H9 (cell line): ENCODE measurements at regions not wholly inside any gene's neighbourhood (a gene's known extent, or its start where the extent isn't known, plus 50 kb on each side); places are given as distances from the start of the nearest gene placed in this dataset.

Experiments used
- DNase-seq: peaks from one replicate; pipeline ENCODE4 v3.0.0-alpha.2; 2017
- H2AFZ ChIP-seq: one replicate; pipeline ENCODE4 v1.6.1; 2013; ENCODE audit warnings: mild to moderate bottlenecking, low read length, control low read depth, moderate library complexity
- H2AK5ac ChIP-seq: 2 replicates; pipeline ENCODE4 v1.6.1; 2013; ENCODE audit warnings: low read length, control low read depth, mixed read lengths; ENCODE audit not compliant: insufficient read length
- H2BK120ac ChIP-seq: one replicate; pipeline ENCODE4 v1.6.1; 2013; ENCODE audit warnings: low read depth, mild to moderate bottlenecking, low read length, control low read depth, inconsistent platforms; ENCODE audit not compliant: poor library complexity, severe bottlenecking
- H2BK12ac ChIP-seq: 2 replicates; pipeline ENCODE4 v1.6.1; 2013; ENCODE audit warnings: low read length, control low read depth, mixed read lengths, low read depth; ENCODE audit not compliant: insufficient read length
- H2BK15ac ChIP-seq: 2 replicates; pipeline ENCODE4 v1.6.1; 2013; ENCODE audit warnings: low read depth, low read length, control low read depth
- H2BK20ac ChIP-seq: one replicate; pipeline ENCODE4 v1.6.1; 2013; ENCODE audit warnings: low read depth, mild to moderate bottlenecking, low read length, control low read depth, inconsistent platforms; ENCODE audit not compliant: poor library complexity, severe bottlenecking
- H2BK5ac ChIP-seq: 2 replicates; pipeline ENCODE4 v1.6.1; 2013; ENCODE audit warnings: low read length, control low read depth, mixed read lengths; ENCODE audit not compliant: insufficient read length
- H3K14ac ChIP-seq: 2 replicates; pipeline ENCODE4 v1.6.1; 2013; ENCODE audit warnings: low read length, control low read depth; ENCODE audit not compliant: insufficient read depth
- H3K18ac ChIP-seq: 2 replicates; pipeline ENCODE4 v1.6.1; 2013; ENCODE audit warnings: low read depth, mild to moderate bottlenecking, mixed read lengths, low read length, control low read depth; ENCODE audit not compliant: insufficient read length
- H3K23ac ChIP-seq: 2 replicates; pipeline ENCODE4 v1.6.1; 2013; ENCODE audit warnings: low read length, control low read depth, mixed read lengths, low read depth; ENCODE audit not compliant: insufficient read length
- H3K23me2 ChIP-seq: 2 replicates; pipeline ENCODE4 v1.6.1; 2013; ENCODE audit warnings: low read depth, mild to moderate bottlenecking, mixed read lengths, low read length, control low read depth; ENCODE audit not compliant: insufficient read length, poor library complexity, severe bottlenecking
- H3K27ac ChIP-seq: 2 replicates; pipeline ENCODE4 v1.5.1; 2013; ENCODE audit warnings: low read length, control low read depth, mixed read lengths, low read depth; ENCODE audit not compliant: insufficient read length
- H3K27me3 ChIP-seq: 2 replicates; pipeline ENCODE4 v1.6.1; 2013; ENCODE audit warnings: low read length, control low read depth, inconsistent platforms; ENCODE audit not compliant: insufficient read depth
- H3K4ac ChIP-seq: 2 replicates; pipeline ENCODE4 v1.6.1; 2013; ENCODE audit warnings: low read depth, mild to moderate bottlenecking, control low read depth, inconsistent platforms, low read length, moderate library complexity
- H3K4me1 ChIP-seq: 2 replicates; pipeline ENCODE4 v1.6.1; 2013; ENCODE audit warnings: low read length, control low read depth, inconsistent platforms; ENCODE audit not compliant: insufficient read depth
- H3K4me2 ChIP-seq: 2 replicates; pipeline ENCODE4 v1.6.1; 2013; ENCODE audit warnings: low read length, control low read depth, mixed read lengths; ENCODE audit not compliant: insufficient read length, insufficient read depth
- H3K56ac ChIP-seq: 2 replicates; pipeline ENCODE4 v1.6.1; 2013; ENCODE audit warnings: low read depth, mild to moderate bottlenecking, mixed read lengths, low read length, control low read depth; ENCODE audit not compliant: insufficient read length
- H3K79me1 ChIP-seq: 2 replicates; pipeline ENCODE4 v1.6.1; 2013; ENCODE audit warnings: low read depth, mild to moderate bottlenecking, moderate library complexity, low read length, control low read depth, inconsistent platforms; ENCODE audit not compliant: insufficient read depth, poor library complexity, severe bottlenecking
- H3K79me2 ChIP-seq: 2 replicates; pipeline ENCODE4 v1.6.1; 2013; ENCODE audit warnings: low read length, control low read depth, inconsistent platforms; ENCODE audit not compliant: insufficient read depth
- H3K9ac ChIP-seq: 2 replicates; pipeline ENCODE4 v1.6.1; 2013; ENCODE audit warnings: low read length, control low read depth, mixed read lengths; ENCODE audit not compliant: insufficient read length; ENCODE audit errors: extremely low read depth
- H3K9me3 ChIP-seq: one replicate; pipeline ENCODE4 v1.6.1; 2013; ENCODE audit warnings: low read depth, low read length, inconsistent platforms; ENCODE audit not compliant: control insufficient read depth
- H3T11ph ChIP-seq: one replicate; pipeline ENCODE4 v1.6.1; 2013; ENCODE audit warnings: mild to moderate bottlenecking, low read length, control low read depth, inconsistent platforms
- H4K20me1 ChIP-seq: one replicate; pipeline ENCODE4 v1.6.1; 2013; ENCODE audit not compliant: control insufficient read depth, insufficient read length, insufficient read depth
- H4K5ac ChIP-seq: 2 replicates; pipeline ENCODE4 v1.6.1; 2013; ENCODE audit warnings: low read depth, mild to moderate bottlenecking, mixed read lengths, low read length, control low read depth; ENCODE audit not compliant: insufficient read length
- H4K8ac ChIP-seq: replicated peaks from 2 replicates; pipeline ENCODE4 v1.6.1; 2013; ENCODE audit warnings: low read length, control low read depth, mixed read lengths, low read depth; ENCODE audit not compliant: insufficient read length
- H4K91ac ChIP-seq: 2 replicates; pipeline ENCODE4 v1.6.1; 2013; ENCODE audit warnings: low read depth, mild to moderate bottlenecking, moderate library complexity, mixed read lengths, low read length, control low read depth; ENCODE audit not compliant: insufficient read length
- H3K27ac Mint-ChIP-seq, 3 experiments: 2 replicates in 2 of 3; 3 replicates in 1 of 3; pipeline ENCODE4 v1.8.0; 2020 to 2021; ENCODE audit warnings: mixed read lengths in 3 of 3, mild to moderate bottlenecking in 1 of 3, moderate library complexity in 1 of 3
- H3K27me3 Mint-ChIP-seq: 2 replicates; pipeline ENCODE4 v1.8.0; 2021; ENCODE audit warnings: low read depth, mild to moderate bottlenecking, moderate library complexity, mixed read lengths
- H3K36me3 Mint-ChIP-seq, 3 experiments: 2 replicates in 2 of 3; 3 replicates in 1 of 3; pipeline ENCODE4 v1.8.0; 2020 to 2021; ENCODE audit warnings: low read depth in 3 of 3, mixed read lengths in 3 of 3; ENCODE audit not compliant: insufficient read depth in 1 of 3
- H3K4me1 Mint-ChIP-seq, 2 experiments: 2 replicates each; pipeline ENCODE4 v1.8.0; 2020; ENCODE audit warnings: mixed read lengths in 2 of 2
- H3K4me3 Mint-ChIP-seq, 2 experiments: 2 replicates in 1 of 2; 3 replicates in 1 of 2; pipeline ENCODE4 v1.8.0; 2020 to 2021; ENCODE audit warnings: mild to moderate bottlenecking in 2 of 2, mixed read lengths in 2 of 2, moderate library complexity in 1 of 2
- H3K9me3 Mint-ChIP-seq, 2 experiments: 2 replicates in 1 of 2; 3 replicates in 1 of 2; pipeline ENCODE4 v1.8.0; 2020; ENCODE audit warnings: mild to moderate bottlenecking in 2 of 2, mixed read lengths in 2 of 2, moderate library complexity in 1 of 2
- TF ChIP-seq, protein P1 (sequence below): fragments of 200-600 bp; sonication (generic); conservative IDR thresholded peaks from 3 replicates; pipeline ENCODE4 v1.8.0; 2021; ENCODE audit warnings: antibody characterized with exemption, mild to moderate bottlenecking

DNA sequence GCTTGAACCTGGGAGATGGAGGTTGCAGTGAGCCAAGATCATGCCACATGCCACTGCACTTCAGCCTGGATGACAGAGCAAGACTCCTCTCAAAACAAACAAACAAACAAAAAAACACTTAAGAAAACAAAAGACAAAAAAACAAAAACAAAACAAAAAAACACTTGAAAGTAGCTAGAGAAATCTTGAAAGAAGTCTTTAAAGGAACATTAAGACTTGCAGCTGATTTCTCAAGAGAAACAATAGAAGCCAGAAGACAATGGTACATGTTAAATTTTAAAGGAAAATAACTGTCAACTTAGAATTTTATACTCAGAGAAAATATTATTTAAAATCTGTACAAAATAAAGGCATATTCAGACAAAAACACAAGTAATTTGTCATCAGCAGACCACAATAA, 71.3 kb downstream of the HLX start:
- no peak overlapping the region for H3K4ac ChIP-seq
- TF ChIP-seq, protein P1, sequence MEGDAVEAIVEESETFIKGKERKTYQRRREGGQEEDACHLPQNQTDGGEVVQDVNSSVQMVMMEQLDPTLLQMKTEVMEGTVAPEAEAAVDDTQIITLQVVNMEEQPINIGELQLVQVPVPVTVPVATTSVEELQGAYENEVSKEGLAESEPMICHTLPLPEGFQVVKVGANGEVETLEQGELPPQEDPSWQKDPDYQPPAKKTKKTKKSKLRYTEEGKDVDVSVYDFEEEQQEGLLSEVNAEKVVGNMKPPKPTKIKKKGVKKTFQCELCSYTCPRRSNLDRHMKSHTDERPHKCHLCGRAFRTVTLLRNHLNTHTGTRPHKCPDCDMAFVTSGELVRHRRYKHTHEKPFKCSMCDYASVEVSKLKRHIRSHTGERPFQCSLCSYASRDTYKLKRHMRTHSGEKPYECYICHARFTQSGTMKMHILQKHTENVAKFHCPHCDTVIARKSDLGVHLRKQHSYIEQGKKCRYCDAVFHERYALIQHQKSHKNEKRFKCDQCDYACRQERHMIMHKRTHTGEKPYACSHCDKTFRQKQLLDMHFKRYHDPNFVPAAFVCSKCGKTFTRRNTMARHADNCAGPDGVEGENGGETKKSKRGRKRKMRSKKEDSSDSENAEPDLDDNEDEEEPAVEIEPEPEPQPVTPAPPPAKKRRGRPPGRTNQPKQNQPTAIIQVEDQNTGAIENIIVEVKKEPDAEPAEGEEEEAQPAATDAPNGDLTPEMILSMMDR, result no peak
- no peaks in the 10 kb centered on the region for H3K23me2 ChIP-seq
- H3K23ac ChIP-seq, result no peak overlapping the region
- H2AK5ac ChIP-seq, result no peak overlapping the region
- no peaks in the 10 kb centered on the region for H4K20me1 ChIP-seq
- no peak overlapping the region for H3K27ac ChIP-seq
- DNase-seq, result no peak
- no peaks in the 10 kb centered on the region for H3K4me1 ChIP-seq
- no peak overlapping the region for H2BK12ac ChIP-seq
- no peak overlapping the region for H2BK120ac ChIP-seq
- H4K8ac ChIP-seq, result no peak overlapping the region
- no peak overlapping the region for H3K56ac ChIP-seq
- no peak overlapping the region for H2BK5ac ChIP-seq
- H3K14ac ChIP-seq, result no peak overlapping the region
- no peak overlapping the region for H3K18ac ChIP-seq
- Mint-ChIP-seq H3K4me1 (no peaks in the 10 kb centered on the region), H3K27ac (no peak overlapping the region), H3K36me3 (peaks cover 4 to 16% (median 5%) of the 10 kb centered on the region in 3 experiments; a peak in 6 of 7 replicates), H3K27me3 (no peaks in the 10 kb centered on the region), H3K4me3 (no peak overlapping the region), H3K9me3 (peaks cover 10 to 18% of the 10 kb centered on the region in 2 experiments)
- H4K91ac ChIP-seq, result no peak overlapping the region
- H3K9me3 ChIP-seq, result no peaks in the 10 kb centered on the region
- no peak overlapping the region for H4K5ac ChIP-seq
- H3K79me1 ChIP-seq, result no peaks in the 10 kb centered on the region
- no peak overlapping the region for H2BK20ac ChIP-seq
- no peak overlapping the region for H3K9ac ChIP-seq
- no peak overlapping the region for H2BK15ac ChIP-seq
- H3K27me3 ChIP-seq, result no peaks in the 10 kb centered on the region
- H2AFZ ChIP-seq, result no peak overlapping the region
- no peak overlapping the region for H3K4me2 ChIP-seq
- no peak overlapping the region for H3T11ph ChIP-seq
- H3K79me2 ChIP-seq, result no peaks in the 10 kb centered on the region
